ENCODE measurements at regions not wholly inside any gene's neighbourhood (a gene's known extent, or its start where the extent isn't known, plus 50 kb on each side); places are given as distances from the start of the nearest gene placed in this dataset.

GRCh38 chr6:9627916-9628315, 787.0 kb downstream of the TFAP2A start:
- H3K4me3 ChIP-seq: no peak overlapping the region
- no peak for TF ChIP-seq CTCF (IDR thresholded peaks at IDR 0.05; ENCODE audit: control extremely low read depth, extremely low read depth)
- H3K27me3 ChIP-seq (ENCODE audit: control insufficient read depth in 3 of 3, insufficient read depth in 3 of 3, low read length in 2 of 3): no peaks in the 10 kb centered on the region
- no peaks in the 10 kb centered on the region for H3K36me3 ChIP-seq (ENCODE audit: control insufficient read depth in 4 of 4, insufficient read depth in 4 of 4, low read length in 4 of 4)
- WGBS, 2 donors: 77% methylated on average over 3 of the region's 3 CpGs
- H3K9me3 ChIP-seq (ENCODE audit: control insufficient read depth in 4 of 4, insufficient read depth in 3 of 4, low read length in 3 of 4): peaks cover 0 to 6% (median 2%) of the 10 kb centered on the region in 4 donors
- no peak overlapping the region for H3K9ac ChIP-seq (ENCODE audit: insufficient read depth in 1 of 2, low read length in 2 of 2)
- H3K27ac ChIP-seq (ENCODE audit: low read depth in 1 of 2, low read length in 1 of 2): no peak overlapping the region
- ATAC-seq (ENCODE audit: insufficient read depth, low FRiP score) (no peak), DNase-seq (no peak)
- no peaks in the 10 kb centered on the region for H3K4me1 ChIP-seq (ENCODE audit: control insufficient read depth in 5 of 5, insufficient read depth in 5 of 5, low read length in 5 of 5)

- Histone ChIP-seq H3K9ac (ENCODE audit: insufficient read depth in 1 of 2, low read length in 2 of 2) (no peak overlapping the region), H3K4me3 (no peak overlapping the region), H3K27ac (ENCODE audit: low read depth in 1 of 2, low read length in 1 of 2) (no peak overlapping the region), H3K36me3 (ENCODE audit: control insufficient read depth in 4 of 4, insufficient read depth in 4 of 4, low read length in 4 of 4) (no peaks in the 10 kb centered on the region), H3K9me3 (ENCODE audit: control insufficient read depth in 4 of 4, insufficient read depth in 3 of 4, low read length in 3 of 4) (peaks cover 0 to 4% (median 0%) of the 10 kb centered on the region in 4 donors), H3K4me1 (ENCODE audit: control insufficient read depth in 5 of 5, insufficient read depth in 5 of 5, low read length in 5 of 5) (no peaks in the 10 kb centered on the region), H3K27me3 (ENCODE audit: control insufficient read depth in 3 of 3, insufficient read depth in 3 of 3, low read length in 2 of 3) (no peaks in the 10 kb centered on the region)
- WGBS, 2 donors: 56 to 64% methylated on average over 3 of the region's 3 CpGs
- ATAC-seq (ENCODE audit: insufficient read depth, low FRiP score) (no peak), DNase-seq (no peak)
- no peak for TF ChIP-seq CTCF (IDR thresholded peaks at IDR 0.05; ENCODE audit: control extremely low read depth, extremely low read depth)
Measured at GRCh38 chr6:9623985-9624384, 790.9 kb downstream of the TFAP2A start.

GRCh38 chr6:9623228-9623832, 791.5 kb downstream of the TFAP2A start:
- Histone ChIP-seq H3K27ac (ENCODE audit: low read depth in 1 of 2, low read length in 1 of 2) (no peak overlapping the region), H3K4me1 (ENCODE audit: control insufficient read depth in 5 of 5, insufficient read depth in 5 of 5, low read length in 5 of 5) (no peaks in the 10 kb centered on the region)

More at GRCh38 chr6:9623228-9623832, 791.5 kb downstream of the TFAP2A start:
- no peaks in the 10 kb centered on the region for H3K27me3 ChIP-seq (ENCODE audit: control insufficient read depth in 3 of 3, insufficient read depth in 3 of 3, low read length in 2 of 3)
- ATAC-seq (ENCODE audit: insufficient read depth, low FRiP score): no peak
- 86 to 90% methylated on average over 8 of the region's 8 CpGs for WGBS, 2 donors
- TF ChIP-seq CTCF (IDR thresholded peaks at IDR 0.05; ENCODE audit: control extremely low read depth, extremely low read depth): no peak
- H3K9me3 ChIP-seq (ENCODE audit: control insufficient read depth in 4 of 4, insufficient read depth in 3 of 4, low read length in 3 of 4): peaks cover 0 to 4% (median 0%) of the 10 kb centered on the region in 4 donors
- no peak overlapping the region for H3K4me3 ChIP-seq
- H3K36me3 ChIP-seq (ENCODE audit: control insufficient read depth in 4 of 4, insufficient read depth in 4 of 4, low read length in 4 of 4): no peaks in the 10 kb centered on the region
- no peak for DNase-seq
- H3K9ac ChIP-seq (ENCODE audit: insufficient read depth in 1 of 2, low read length in 2 of 2): no peak overlapping the region
